Stomach (tissue), 8 donors: ENCODE measurements at regions not wholly inside any gene's neighbourhood (a gene's known extent, or its start where the extent isn't known, plus 50 kb on each side); places are given as distances from the start of the nearest gene placed in this dataset.
"Not testable (repeated sequence)": the region's sequence is repeated elsewhere in the genome, so short reads cannot be mapped to it uniquely, and the experiment has no call there.

Experiments used
- DNase-seq, 2 donors: peaks; one replicate each; pipeline versions ENCODE4 v3.0.0 to v3.0.0-alpha.2; 2013 to 2019
- H3K27ac ChIP-seq, 5 donors: fragments of 200-600 bp in 4 of 5; sonication (generic) in 4 of 5; one replicate each; pipeline ENCODE4 v1.5.1; 2013 to 2019; ENCODE audit warnings: mild to moderate bottlenecking in 1 of 5, moderate library complexity in 1 of 5
- H3K27me3 ChIP-seq, 3 donors: fragments of 200-600 bp; sonication (generic); one replicate each; pipeline ENCODE4 v1.5.1; 2017 to 2019; ENCODE audit warnings: mixed run types in 1 of 3
- H3K36me3 ChIP-seq, 4 donors: fragments of 200-600 bp; sonication (generic); 1 replicate in 3 of 4; 2 replicates in 1 of 4; pipeline ENCODE4 v1.5.1; 2016 to 2019
- H3K4me1 ChIP-seq, 4 donors: fragments of 200-600 bp; sonication (generic); one replicate each; pipeline ENCODE4 v1.5.1; 2016 to 2019
- H3K4me3 ChIP-seq, 4 donors: fragments of 200-600 bp; sonication (generic) in 3 of 4; one replicate each; pipeline ENCODE4 v1.5.1; 2016 to 2019; ENCODE audit warnings: mild to moderate bottlenecking in 1 of 4
- H3K9me3 ChIP-seq, 4 donors: fragments of 200-600 bp; sonication (generic); one replicate each; pipeline ENCODE4 v1.5.1; 2016 to 2019
- EP300 ChIP-seq: sonication (generic); formaldehyde crosslinking; IDR thresholded peaks from one replicate; pipeline ENCODE4 v1.6.1; 2017; ENCODE audit warnings: antibody characterized with exemption
- POLR2A ChIP-seq, 4 donors: fragments of 450-650 bp; IDR thresholded peaks; one replicate each; pipeline ENCODE4 v1.6.1; 2016; ENCODE audit warnings: antibody characterized with exemption in 4 of 4, control low read depth in 2 of 4, mild to moderate bottlenecking in 1 of 4, moderate library complexity in 1 of 4
- POLR2AphosphoS5 ChIP-seq, 3 donors: sonication (generic); formaldehyde crosslinking; IDR thresholded peaks; one replicate each; pipeline ENCODE4 v1.6.1; 2016; ENCODE audit warnings: antibody characterized with exemption in 3 of 3
- WGBS, 5 donors: extraction: QIAGEN DNeasy Blood & Tissue Kit in 3 of 5; methylation state at CpG; one replicate each; pipeline versions ENCODE4 v1.1.5 to v1.1.7; 2013 to 2018; 5-methylcytosine and 5-hydroxymethylcytosine counted together
- intact Hi-C: fragments of 100-400 bp; cut with DNase I; formaldehyde crosslinking; loops from one replicate; pipeline ENCODE4 v1.15.1; 2023; ENCODE audit warnings: low total_unique reads
- TF ChIP-seq, protein P1 (sequence below), 7 experiments: fragments of 450-650 bp in 4 of 7; fragments of 200-600 bp in 3 of 7; sonication (generic) in 3 of 7; IDR thresholded peaks; one replicate each; pipeline ENCODE4 v1.5.1; 2016 to 2019; ENCODE audit warnings: antibody characterized with exemption in 7 of 7, control low read depth in 2 of 7, mild to moderate bottlenecking in 1 of 7
- donor health status: healthy with polysubstance abuse.
- donor health status: Bipolar disorder and iron deficiency.
- donor health status: healthy.

GRCh38 chr9:13032585-13032984, 246.9 kb downstream of the MPDZ start:
- Histone ChIP-seq H3K4me3 (no peak overlapping the region), H3K27me3 (no peaks in the 10 kb centered on the region), H3K27ac (no peak overlapping the region), H3K36me3 (no peaks in the 10 kb centered on the region), H3K4me1 (peaks cover 0 to 16% (median 8%) of the 10 kb centered on the region in 4 donors), H3K9me3 (no peaks in the 10 kb centered on the region)
- WGBS, 5 donors = 87 to 95% (median 91%) methylated on average over 8 of the region's 8 CpGs
- intact Hi-C loops = no loop called here
- peak in 1 of 2 donors; percentile 21 for DNase-seq
- no peak for TF ChIP-seq EP300
- TF ChIP-seq POLR2AphosphoS5 (IDR thresholded peaks at IDR 0.05) = no peak
- TF ChIP-seq, protein P1, sequence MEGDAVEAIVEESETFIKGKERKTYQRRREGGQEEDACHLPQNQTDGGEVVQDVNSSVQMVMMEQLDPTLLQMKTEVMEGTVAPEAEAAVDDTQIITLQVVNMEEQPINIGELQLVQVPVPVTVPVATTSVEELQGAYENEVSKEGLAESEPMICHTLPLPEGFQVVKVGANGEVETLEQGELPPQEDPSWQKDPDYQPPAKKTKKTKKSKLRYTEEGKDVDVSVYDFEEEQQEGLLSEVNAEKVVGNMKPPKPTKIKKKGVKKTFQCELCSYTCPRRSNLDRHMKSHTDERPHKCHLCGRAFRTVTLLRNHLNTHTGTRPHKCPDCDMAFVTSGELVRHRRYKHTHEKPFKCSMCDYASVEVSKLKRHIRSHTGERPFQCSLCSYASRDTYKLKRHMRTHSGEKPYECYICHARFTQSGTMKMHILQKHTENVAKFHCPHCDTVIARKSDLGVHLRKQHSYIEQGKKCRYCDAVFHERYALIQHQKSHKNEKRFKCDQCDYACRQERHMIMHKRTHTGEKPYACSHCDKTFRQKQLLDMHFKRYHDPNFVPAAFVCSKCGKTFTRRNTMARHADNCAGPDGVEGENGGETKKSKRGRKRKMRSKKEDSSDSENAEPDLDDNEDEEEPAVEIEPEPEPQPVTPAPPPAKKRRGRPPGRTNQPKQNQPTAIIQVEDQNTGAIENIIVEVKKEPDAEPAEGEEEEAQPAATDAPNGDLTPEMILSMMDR (IDR thresholded peaks at IDR 0.05) = no peak
- no peak for TF ChIP-seq POLR2A (IDR thresholded peaks at IDR 0.05)

- DNase-seq = peak; percentile 62 to 91
- Histone ChIP-seq H3K4me1 (peaks cover 0 to 16% (median 8%) of the 10 kb centered on the region in 4 donors), H3K27ac (peak overlapping the region in 2 of 5 donors; percentile 20 to 54), H3K4me3 (peak overlapping the region; percentile 16 to 32 (median 20)), H3K9me3 (no peaks in the 10 kb centered on the region), H3K27me3 (no peaks in the 10 kb centered on the region), H3K36me3 (no peaks in the 10 kb centered on the region)
- TF ChIP-seq, protein P1 (IDR thresholded peaks at IDR 0.05) = peak in 4 of 7 experiments; percentile 52 to 60 (median 54)
- TF ChIP-seq POLR2A (IDR thresholded peaks at IDR 0.05) = no peak
- intact Hi-C loops = no loop called here
- WGBS, 5 donors = 5 to 8% (median 6%) methylated on average over 19 of the region's 19 CpGs
Measured at GRCh38 chr9:13033959-13034693, 245.4 kb downstream of the MPDZ start.

- Histone ChIP-seq H3K36me3 (no peaks in the 10 kb centered on the region), H3K4me3 (peak overlapping the region in 3 of 4 donors; percentile 19 to 32 (median 22)), H3K27me3 (no peaks in the 10 kb centered on the region), H3K9me3 (no peaks in the 10 kb centered on the region), H3K4me1 (peaks cover 0 to 16% (median 8%) of the 10 kb centered on the region in 4 donors), H3K27ac (peak overlapping the region in 2 of 5 donors; percentile 20 to 54)
- 25 to 42% (median 33%) methylated on average over 3 of the region's 3 CpGs for WGBS, 5 donors
- no peak for TF ChIP-seq POLR2AphosphoS5 (IDR thresholded peaks at IDR 0.05)
- DNase-seq = no peak
- intact Hi-C loops = no loop called here
Measured at GRCh38 chr9:13034694-13035002, 244.8 kb downstream of the MPDZ start.

DNA sequence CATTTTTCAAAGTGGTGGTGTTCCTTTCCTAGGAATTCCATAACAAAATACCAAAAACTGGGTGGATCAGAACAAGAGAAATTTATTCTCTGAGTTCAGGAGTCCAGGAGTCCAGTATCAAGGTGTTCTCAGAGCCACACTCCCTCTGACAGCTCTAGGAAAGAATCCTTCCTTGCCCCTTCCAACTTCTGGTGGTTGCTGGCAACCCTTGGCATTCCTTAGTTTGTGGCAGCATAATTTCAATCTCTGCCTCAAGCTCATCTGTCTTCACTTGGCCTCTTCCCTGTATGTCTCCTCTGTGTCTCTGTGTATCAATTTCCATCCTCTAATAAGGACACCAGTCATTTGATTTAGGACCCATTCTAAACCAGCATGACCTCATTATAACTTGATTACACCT, 243.7 kb downstream of the MPDZ start:
- Histone ChIP-seq H3K4me3 (no peak overlapping the region), H3K27me3 (no peaks in the 10 kb centered on the region), H3K27ac (no peak overlapping the region), H3K9me3 (no peaks in the 10 kb centered on the region), H3K4me1 (peaks cover 0 to 16% (median 8%) of the 10 kb centered on the region in 4 donors), H3K36me3 (no peaks in the 10 kb centered on the region)
- TF ChIP-seq, protein P1 (IDR thresholded peaks at IDR 0.05) = no peak
- no peak for TF ChIP-seq EP300
- TF ChIP-seq POLR2AphosphoS5 (IDR thresholded peaks at IDR 0.05) = no peak
- no peak for DNase-seq
- intact Hi-C loops = no loop called here

- peaks cover 0 to 16% (median 8%) of the 10 kb centered on the region in 4 donors for H3K4me1 ChIP-seq
- H3K9me3 ChIP-seq, H3K36me3 ChIP-seq, H3K27ac ChIP-seq, DNase-seq, intact Hi-C loops, H3K27me3 ChIP-seq, H3K4me3 ChIP-seq: not testable (repeated sequence)
- 84 to 92% (median 90%) methylated on average over 7 to 27 of the region's 27 CpGs for WGBS, 5 donors
Measured at GRCh38 chr9:13037808-13038207, 241.7 kb downstream of the MPDZ start.
